RKO (cell line): ENCODE measurements at regions not wholly inside any gene's neighbourhood (a gene's known extent, or its start where the extent isn't known, plus 50 kb on each side); places are given as distances from the start of the nearest gene placed in this dataset.

Experiments used
- DNase-seq: peaks from one replicate; pipeline ENCODE4 v3.0.0-alpha.2; 2016; ENCODE audit warnings: low spot score

DNA sequence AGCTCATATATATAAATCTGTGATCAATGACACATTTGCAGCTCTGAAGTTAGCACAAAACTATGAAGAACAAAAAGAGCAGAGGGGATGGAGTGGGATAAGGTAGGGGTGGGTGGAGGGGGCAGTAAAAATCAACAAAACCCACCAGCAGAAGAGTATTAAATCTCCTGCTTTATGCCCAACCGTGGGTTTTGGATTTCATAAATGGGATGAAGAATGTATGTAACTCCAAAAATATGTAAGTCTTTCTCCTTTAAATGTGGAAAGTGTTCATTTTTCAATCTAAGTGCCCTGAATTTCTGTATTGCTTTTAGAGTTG lies 480.3 kb upstream of the MARCKS start:
- no peak for DNase-seq

DNA sequence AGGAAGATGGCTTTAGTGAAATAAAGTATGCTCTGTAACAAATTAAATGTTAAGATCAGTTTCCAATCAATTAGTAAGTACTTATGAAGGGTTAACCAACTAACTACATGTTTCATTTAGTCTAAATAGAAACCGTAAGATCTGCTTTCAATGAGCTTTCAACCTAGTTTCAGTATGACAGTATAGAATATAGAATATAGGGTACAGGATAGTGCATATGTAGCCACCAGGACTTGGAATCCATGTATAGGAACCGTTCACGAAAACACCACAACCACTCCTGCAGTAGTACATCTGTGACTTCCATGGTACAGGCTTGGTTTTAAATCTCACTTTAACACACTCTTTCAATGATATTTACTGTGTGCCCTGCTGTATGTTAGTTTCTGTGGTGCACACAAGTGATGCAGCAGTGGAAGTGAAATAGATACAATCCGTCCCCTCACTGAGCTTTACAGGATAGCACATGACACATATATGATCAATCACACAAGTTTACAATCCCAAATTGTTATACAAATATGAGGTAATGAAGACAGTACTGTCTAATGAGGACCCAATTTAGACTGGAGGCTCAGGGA lies 479.7 kb upstream of the MARCKS start:
- no peak for DNase-seq

DNA sequence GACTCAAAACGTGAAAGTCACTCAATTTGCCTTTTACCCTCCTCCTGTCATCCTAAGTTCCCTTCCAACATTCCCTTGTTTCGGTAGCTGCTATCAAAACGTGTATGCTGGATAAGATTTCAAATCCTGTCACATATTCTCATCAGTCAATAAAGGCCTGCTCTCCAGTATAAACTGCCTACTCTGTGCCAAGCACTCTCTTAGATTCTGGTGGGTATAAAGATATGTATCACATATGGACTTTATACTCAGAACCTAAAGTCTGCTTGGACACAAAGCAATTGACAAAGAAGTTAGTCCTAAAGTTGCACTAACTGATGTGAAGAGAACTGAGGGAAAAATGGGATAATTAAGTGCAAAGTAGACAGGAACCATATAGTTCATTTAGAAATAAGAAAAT lies 476.6 kb upstream of the MARCKS start:
- DNase-seq: no peak

DNA sequence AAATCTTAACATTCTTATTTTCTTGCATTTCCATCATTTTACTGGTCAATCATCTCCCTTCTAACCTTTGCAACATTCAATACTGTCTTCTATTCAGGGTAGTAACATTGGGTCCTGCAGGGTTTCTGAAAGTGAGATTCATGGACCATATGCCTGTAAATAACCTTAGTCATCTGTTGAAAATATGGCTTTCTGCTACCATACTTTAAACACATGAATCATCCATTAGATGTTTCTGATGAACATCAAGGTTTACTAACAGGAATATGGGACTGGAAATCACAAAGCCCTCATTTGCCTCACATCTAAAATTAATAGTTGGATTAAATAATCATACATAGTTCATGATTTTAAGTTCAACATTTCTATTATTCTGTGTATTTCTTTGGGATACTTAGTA lies 475.9 kb upstream of the MARCKS start:
- DNase-seq: no peak

DNA sequence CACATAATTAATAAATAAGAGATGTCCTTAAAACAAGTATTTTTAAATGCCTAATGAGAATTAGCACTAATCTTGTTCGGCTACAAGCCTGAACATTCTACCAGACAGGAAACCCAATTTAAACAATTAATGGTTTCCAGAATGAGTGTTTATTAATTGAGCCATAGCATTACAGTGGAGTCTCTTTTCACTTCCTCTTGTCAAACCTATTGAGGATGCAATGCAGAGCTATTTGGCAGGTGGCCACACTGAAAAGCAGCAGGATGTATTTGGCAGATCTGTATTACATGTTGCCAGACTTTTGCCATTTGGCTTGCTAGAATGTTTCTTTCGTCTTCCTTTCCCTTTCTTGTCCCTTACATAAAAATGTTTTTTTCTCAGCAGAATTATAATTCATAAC lies 475.2 kb upstream of the MARCKS start:
- no peak for DNase-seq

DNA sequence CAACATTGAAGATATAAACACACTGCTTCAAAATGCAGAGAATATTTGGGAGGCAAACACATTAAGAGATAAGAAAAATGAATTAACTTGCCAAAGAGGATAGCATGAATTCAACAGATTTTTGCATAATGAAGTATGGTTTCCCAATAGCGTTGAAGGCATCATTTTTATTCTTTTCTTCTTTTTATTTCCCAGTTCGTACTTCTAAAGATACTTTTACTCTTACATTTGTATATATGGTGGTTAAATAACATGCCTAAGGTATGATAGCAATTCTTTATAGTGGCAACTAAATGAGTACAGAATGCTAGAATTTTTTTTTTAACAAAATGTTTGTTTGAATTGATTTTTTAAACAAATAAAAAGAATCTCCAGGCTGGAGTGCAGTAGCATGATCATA lies 473.4 kb upstream of the MARCKS start:
- DNase-seq: no peak

DNA sequence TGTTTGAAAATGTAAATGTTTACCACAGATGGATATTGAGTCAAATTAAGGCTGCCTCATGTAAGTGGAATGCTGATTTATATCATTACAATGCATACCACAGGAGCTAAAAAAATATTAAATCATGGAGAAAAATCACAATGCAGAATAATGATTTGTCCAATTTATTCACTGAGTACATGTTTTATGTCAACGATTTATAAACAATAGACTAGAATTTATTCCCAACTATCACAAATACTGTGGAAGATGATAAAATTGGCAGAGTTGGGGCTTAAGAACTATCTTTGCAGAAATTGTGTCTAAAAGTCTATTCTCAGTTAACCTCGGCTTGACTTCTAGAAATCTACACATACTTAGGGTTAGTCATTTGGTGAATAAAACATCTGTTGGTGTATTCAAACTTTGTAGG lies 472.1 kb upstream of the MARCKS start:
- DNase-seq: no peak

DNA sequence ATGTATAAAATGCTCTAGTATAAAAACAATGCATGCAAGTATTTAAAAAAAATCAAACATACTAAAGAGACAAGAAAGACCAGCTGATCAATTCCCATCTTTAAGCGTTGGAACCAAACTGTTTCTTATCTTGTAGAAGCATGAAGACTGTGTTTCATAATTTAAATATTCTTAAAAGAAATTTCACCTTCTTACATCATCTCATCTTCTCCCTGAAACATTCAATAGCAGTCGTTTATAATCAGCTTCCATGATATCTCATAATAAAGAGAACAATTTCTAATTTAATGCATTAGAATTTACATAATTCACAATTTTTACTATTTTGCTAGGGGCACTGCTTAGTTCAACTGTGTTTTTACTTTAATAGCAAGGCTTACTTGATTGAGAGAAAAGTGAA lies 468.1 kb upstream of the MARCKS start:
- DNase-seq: no peak

DNA sequence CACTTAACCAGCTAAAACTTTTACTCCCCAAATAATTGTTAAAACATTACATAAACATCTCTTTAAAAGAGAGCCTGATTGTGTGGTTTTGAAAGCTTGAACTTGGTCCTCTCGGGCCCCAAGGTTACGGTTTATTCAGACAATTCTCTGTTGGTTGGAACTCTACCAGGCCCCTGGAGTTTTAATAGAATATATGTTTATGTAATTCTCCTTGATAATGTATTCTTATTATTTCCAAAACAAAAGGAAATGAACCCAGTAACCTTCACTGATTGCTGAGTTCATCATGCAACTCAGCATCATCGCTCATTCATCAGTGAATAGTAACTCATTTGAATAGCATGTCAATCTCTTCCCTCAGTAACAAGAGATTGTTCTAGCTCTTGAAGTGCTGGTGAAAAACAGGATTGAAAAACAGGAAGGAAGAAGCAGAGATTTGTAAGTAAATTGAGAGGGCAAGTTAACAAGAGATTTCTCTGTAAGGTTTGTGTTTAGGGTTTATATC lies 464.5 kb upstream of the MARCKS start:
- no peak for DNase-seq

DNA sequence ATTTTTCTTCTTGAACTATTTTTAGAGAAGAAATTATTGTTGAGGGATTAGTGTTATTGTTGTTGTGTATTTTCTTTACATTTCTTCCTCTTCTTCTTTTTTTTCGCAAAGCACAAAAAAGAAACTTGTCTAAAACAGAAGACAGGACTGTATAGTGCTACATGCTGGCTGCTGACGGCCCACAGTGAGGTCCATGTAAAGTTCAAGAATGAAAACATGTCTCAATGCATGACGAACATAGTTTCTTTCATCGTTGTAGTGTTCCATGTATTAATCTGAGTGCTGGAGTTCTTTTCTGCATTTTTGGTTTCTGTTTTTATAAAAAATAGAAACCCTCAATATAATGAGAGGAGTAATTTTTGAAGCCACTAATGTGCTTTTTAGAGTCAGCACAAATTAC lies 462.9 kb upstream of the MARCKS start:
- DNase-seq: no peak

DNA sequence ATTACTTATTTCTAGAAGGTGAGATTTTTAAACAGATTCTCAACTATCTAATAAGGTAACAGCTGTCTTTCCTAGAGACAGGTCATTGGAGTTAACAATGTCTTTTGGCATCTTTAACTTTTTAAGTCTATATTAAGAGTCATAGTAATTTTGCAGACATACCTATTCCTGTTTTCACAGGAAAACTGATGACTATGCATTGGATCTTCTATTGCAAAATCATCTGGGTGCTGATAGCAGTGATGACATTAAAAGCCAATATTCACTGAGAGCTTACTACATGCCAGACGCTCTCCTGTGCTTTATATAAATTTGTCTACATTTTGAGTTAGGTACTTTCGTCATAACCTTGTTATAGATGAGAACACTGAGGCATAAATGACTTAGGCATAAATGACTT lies 462.4 kb upstream of the MARCKS start:
- DNase-seq: no peak

DNA sequence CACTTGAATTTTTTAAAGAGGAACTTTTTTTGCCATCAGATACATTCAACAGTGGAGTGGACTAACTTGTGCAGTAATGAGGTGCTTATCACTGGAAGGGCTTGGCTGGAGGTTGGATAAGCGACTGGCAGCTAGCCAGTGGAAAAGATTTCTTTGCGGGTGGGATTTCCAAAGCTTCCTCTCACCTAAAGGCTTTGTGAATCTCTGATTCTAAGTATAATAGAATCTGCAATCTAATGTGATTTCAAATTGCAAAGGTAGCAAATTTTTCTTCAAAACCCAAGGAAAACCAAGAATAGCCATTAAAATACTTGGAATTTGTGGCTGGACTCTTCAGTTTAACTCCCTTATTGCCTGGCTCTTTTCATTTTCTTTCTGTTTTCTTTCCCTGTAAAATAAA lies 460.4 kb upstream of the MARCKS start:
- no peak for DNase-seq

DNA sequence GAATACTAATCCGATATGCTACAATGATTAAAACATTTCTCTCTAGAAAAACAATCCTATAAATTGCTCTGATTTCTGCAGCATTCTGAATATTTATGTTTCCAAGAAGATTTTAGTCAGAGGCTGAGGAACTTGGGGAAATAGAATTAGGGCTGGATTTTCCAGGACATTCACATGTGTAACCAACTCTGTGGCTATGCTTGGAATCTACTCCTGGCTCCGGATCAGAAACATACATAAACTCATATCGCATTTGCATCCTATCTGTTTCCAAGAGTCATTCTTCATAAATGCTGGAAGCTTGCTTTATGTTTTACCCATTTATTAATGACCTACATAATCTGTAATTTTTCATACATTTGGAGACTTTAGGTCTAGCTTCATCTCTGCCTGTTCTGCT lies 459.9 kb upstream of the MARCKS start:
- no peak for DNase-seq

DNA sequence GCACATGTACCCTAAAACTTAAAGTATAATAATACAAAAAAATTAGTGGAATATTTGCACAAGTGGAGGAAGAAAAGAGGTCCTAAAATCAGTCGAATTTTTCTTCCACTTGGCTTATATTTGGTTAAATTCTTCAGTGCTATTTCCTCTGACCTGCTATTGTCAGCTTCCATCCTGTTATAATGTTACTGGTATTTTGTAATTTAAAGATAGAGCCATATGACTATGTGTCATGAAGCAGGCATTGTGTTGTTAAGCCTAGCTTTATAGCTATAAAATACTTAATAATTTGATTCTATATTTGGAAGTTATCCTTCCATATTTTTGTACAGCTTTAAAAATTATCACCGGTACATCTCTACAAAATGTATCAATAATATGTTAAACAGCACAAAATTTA lies 455.9 kb upstream of the MARCKS start:
- no peak for DNase-seq

DNA sequence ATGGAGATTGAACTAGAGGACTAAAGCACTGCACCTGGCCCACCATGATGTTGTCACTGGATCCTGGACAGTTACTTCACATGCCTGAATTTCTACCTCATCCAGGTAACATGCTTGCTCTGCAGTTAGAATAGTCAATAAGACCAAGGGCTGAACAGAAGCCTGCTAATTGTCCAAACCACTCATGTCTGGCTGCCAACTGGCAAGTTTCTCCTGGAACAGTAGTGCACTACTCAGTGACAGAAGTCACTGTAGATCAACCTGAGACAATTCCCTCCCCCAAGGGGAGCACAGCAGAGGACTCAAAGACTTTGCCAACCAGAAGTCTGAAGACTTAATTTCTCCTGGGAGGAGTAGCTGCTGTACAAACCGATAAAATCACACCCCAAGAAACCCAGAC lies 454.6 kb upstream of the MARCKS start:
- DNase-seq: no peak

DNA sequence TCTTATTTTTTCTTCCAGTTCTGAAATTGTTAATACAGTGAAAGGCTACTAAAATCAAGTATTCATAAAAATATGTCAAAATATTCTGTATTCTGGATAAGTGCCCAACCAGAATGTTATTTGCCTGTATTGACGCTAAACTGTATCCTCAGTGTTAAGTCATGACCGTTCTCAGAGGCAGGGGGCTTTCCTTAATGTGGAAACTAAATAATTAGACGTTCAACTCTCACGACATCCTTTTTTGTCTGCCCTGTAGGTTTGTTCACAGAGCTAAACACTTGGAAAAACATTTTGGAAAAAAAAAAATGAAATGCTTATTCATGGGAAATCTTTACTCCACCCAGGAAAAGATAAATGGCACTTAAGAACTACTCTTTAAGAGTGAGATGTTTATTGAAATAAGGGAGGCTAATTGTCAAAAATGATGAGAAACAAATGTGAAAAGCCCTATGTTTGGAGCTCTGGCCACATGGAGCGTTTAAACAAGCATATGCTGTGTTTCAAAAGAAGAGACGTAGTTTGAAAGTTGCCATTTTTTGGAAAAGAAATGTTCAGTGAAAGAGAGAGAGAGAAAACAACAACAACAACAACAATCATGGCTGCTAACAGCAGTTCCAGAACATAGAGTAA lies 453.1 kb upstream of the MARCKS start:
- DNase-seq: no peak

DNA sequence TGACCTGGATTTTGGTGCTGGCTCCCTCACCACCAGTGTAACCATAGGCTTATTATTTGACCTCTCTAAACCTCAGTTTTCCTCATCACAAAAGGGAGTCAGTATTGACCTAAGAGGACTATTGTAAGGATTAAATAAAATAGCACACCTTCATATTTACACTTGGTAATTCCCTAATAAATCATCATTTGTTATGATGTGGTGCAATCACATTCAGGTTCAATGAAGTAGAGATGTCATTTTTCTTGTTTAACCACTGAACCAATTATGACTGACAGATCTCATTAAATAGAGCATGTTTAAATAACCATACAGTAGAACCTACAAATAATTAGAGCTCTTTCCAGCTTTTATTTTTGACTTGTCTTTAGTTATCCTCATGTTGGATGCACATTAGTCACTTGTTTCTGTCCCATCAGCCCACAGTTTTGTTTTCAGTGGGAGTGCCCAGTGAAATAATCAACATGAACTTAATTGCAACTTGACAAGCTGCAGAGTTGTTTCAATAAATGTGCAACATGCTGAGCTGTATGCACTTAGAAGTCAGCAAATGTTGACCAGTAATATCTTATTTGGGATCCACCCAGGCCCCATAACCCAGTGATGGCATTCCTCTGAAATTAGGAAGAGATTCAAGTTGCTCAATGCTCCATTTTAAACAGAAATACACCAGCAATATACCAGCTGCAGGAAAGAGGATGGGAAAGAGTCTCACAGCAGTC lies 451.7 kb upstream of the MARCKS start:
- DNase-seq: no peak

DNA sequence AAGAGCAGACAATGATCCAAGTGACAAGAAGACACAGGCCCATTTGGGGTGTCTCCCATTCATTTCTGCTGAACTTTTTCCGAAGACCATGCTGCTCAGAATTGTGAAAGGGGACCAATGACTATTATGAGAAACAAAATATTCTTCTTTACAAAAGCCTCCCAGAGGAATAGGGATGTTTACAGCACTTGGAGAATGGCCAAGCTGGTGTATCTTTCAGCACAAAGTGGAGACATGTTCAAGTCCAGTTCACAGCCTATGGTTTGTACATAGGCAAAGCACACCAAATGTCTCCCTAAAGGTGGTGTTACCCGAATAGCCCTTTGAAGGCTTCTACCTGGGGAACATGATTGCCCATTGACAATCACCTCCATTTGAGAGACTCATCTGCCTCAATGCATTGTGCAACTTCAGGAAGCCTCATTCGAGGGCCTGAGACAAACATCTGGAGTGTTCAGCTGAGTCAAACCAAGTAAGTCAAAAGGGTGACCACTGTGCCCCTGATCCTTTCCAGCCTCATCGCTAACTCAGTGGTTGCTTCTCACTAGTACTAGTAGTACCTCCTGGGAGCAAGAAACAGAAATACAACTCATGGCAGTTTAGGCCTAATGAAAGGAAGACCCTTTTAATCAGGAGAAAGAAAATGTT lies 451.0 kb upstream of the MARCKS start:
- DNase-seq: no peak

DNA sequence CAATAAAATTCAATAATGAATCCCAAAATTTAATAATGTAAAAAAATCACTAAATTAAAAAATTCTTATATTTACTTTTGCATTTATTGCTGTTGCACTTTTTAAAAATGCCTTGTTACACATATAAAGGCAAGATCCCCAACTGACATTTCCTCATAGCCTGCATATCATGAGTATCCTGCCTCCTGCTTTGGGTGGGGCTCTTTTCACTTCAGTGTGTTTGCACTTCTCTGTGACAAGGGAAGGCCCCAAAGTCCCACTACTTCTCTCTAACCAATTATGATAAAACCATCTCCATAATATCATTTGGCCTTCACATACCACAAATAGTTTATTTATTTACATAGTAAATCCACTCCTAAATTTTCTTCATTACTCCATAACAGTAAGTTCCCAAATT lies 446.1 kb upstream of the MARCKS start:
- DNase-seq: no peak

DNA sequence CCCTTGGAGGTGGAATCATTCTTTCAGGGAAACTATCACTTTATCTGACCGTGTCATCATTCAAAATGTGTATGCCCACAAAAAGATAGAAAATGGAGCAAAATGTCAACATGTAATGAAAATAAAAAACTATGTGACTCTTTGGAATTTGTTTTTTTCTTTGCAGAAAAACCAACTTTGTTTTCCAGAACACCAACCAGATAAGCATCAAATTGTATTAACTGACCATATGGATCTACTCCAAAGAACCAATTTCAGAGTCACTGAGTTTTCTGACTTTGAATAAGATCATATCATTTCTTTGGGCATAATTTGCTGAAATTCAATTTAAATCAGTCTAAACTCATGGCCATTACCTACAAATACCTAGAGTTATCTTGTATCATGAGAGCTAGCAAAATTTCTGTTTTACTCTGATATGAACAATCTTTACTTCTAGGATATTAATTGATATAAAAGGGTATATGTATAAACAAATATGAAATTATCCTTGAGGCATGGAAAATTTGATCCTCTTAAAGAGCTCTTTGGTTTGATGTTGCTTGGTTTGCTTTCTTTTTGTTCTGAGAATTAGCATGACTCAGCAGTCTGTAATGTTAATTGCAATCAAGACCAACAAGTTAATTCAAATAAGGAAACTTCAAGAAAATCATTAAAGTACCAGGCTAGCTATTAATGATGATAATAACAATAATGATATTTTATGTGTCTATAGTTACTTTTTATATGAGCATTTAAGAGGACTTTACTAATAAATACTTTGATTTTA lies 444.4 kb upstream of the MARCKS start:
- DNase-seq: no peak

DNA sequence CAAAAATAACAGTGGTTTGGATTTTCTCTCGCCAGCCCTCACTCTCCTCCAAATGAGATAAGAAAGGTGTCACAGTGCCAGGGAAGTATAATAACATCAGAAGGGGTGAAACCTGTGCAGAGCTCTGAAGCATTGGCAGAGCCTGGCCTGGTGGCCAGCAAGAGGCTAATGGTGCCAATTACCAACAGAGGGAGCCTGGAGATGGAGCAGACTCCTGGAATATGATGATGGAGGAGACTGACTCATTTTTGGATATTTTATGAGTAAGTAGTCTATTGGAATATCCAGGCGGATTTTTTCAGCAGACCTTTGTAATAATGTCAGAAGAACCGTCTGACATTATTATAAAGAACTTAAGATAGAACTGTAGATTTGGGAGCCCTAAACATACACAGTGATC lies 442.6 kb upstream of the MARCKS start:
- peak; percentile 85 for DNase-seq

DNA sequence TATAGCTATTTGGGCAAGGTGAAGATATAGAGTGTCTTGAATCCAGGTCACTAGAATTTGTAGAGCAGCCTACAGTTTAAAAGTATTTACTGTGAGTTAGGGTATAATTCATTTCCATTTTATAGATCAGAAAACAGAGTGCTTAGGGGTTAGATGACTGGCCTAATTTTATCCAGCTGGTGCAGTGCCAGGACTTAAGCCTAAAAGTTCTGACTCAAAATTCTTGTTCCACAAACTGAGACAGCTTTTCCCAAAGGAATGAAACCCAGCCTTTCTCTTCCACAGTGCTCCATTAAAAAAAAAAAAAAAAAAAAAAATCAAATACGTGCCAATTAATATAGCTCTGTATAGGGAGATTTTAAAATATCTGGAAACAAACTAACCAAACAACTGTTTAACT lies 441.0 kb upstream of the MARCKS start:
- DNase-seq: no peak

DNA sequence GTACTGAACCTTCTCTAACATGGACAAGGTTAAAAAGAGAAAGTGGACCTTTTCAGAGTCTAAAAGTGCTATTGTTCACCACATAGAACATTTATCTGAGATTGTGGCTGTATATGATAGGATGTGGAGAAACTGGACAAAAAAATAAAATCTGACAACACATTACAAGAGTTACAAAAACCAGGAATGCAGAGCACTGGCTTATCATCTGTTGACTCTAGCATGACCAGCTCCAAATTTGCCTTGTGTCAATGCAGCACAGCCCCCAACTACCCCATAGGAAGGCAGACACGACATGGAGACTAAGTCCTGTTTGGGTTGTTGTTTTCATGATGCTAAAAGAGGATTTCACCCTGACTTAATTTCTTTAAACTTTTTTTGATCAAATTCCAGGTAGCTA lies 436.9 kb upstream of the MARCKS start:
- DNase-seq: no peak
